ENCODE measurements at regions not wholly inside any gene's neighbourhood (a gene's known extent, or its start where the extent isn't known, plus 50 kb on each side); places are given as distances from the start of the nearest gene placed in this dataset.
"Not testable (repeated sequence)": the region's sequence is repeated elsewhere in the genome, so short reads cannot be mapped to it uniquely, and the experiment has no call there.

- no peak for DNase-seq
Measured at GRCh38 chr7:136403591-136403990, 426.4 kb upstream of the MTPN start.

DNA sequence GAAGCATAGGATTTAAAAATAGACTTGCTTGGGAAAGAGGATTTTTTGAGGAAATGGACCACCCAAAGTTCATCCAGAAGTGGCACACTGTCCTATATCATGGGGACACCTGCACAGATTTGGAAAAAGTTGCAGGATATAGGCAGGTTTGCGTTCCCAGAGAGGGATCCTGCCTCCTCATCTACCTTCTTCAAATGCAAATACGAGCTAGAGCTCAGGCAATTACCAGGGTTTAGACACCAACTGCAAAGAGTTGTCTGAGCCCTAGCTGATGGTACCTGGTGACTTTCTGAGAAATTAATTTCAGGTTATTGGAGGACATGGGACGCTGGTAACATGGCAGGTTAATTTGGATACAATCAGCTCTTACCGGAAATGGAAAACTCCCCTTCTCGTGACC, 423.7 kb upstream of the MTPN start:
- DNase-seq, result no peak

- no peak for DNase-seq
Measured at GRCh38 chr7:136399385-136399784, 422.2 kb upstream of the MTPN start.

DNA sequence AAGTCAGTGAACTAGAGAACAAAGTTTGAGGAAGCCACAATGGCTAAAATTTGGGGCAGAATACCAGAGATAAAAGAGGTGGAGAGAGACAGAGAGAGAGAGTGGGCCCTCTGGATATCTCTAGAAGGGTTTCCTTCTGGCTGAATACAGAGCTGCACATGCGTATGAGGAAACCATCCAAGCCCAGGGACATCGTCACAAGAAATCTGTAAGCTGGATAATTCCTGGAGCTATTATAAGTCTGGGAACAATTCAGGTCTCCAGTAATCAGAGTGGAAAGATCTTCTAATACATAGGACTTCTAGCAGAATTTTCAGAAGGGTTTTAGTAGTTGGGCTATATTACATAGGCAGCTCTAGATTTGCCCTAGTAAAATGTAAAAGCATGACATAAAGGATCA, 415.7 kb upstream of the MTPN start:
- DNase-seq, result no peak

DNA sequence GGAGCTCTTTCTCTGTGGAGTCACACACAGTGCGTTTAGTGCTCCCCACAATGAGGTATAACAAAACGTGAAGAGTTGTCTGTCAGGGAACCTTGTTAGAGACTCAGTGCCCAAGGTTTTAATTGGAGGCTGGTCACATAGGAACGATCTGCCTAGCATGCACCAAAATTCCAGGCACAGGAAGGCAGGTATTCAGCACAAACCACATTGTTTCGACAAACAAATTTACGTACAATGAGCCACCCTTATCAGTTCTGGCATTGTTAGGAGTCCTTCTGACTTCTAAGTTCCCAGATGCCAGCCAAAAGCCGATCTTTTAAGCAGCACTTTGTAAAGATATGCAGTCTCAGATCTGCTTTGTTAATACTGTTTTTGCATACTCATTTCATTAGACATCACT, 414.2 kb upstream of the MTPN start:
- DNase-seq, result no peak

DNA sequence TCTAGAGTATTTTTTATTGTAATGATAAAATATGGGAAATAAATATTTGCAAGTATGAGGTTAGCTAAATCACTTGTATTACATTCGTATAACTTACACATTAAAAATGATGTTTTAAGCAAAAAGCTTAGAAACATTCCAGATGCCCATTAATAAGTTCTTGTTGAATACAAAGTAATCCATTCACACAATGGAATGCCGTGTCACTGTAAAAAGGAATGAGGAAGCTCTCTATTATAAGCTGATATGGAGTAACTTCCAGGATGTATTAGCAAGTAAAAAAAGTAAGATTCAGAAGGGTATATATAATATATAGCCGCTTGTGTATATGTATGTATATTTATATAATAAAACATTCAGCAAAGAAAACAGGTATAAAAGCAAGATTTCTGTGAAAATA, 412.8 kb upstream of the MTPN start:
- no peak for DNase-seq

DNA sequence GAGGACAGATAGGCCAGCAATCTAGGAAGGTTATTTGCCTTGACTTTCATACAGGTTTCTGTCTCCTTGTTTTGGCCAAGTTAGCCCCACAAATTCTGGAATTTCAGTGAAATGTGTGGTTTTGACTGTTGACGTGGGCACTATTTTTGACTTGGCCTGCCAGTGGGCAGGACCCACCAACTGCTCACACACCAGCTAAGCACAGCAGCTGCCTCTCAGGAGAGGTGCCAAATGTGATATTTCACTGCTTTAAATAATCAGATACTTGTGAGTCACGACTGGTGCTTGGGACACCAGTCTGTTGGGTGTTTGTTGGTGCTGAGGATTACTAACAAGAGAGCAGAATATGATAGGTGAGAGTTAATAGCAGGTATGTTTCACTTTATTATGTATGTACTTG, 409.7 kb upstream of the MTPN start:
- DNase-seq, result no peak

GRCh38 chr7:136371409-136371808, 394.2 kb upstream of the MTPN start:
- not testable (repeated sequence) for DNase-seq

- no peak for DNase-seq
Measured at GRCh38 chr7:136370137-136370536, 393.0 kb upstream of the MTPN start.

- DNase-seq, result no peak
Measured at GRCh38 chr7:136369225-136369624, 392.1 kb upstream of the MTPN start.

DNA sequence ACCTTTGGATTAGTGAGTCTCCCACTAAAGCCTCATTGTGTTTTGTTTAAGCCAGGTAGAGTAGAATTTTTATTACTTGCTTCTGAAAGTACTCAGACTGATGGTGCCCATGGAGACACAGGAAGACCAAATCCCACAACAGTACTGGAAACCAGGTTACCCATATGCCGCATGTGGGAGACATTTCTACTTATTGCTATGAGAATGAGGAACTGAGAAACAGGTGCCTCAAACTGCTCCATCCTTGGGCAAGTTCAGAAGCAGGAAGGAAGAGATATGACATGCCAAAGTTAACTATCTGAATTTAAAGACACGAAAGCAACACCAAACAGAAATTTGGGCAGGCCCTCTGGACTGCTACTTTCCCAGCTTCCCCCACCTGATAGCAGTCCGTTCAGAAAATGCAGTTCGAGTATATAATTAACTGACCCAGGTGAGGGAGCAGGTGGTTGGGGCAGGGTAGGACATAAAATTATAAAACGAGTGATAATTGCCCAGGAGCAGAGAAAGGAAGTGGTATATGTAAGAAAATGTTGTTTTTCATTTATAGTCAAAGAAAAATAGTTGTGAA, 382.3 kb upstream of the MTPN start:
- no peak for DNase-seq

GRCh38 chr7:136353287-136353686, 376.1 kb upstream of the MTPN start:
- DNase-seq, result no peak

DNA sequence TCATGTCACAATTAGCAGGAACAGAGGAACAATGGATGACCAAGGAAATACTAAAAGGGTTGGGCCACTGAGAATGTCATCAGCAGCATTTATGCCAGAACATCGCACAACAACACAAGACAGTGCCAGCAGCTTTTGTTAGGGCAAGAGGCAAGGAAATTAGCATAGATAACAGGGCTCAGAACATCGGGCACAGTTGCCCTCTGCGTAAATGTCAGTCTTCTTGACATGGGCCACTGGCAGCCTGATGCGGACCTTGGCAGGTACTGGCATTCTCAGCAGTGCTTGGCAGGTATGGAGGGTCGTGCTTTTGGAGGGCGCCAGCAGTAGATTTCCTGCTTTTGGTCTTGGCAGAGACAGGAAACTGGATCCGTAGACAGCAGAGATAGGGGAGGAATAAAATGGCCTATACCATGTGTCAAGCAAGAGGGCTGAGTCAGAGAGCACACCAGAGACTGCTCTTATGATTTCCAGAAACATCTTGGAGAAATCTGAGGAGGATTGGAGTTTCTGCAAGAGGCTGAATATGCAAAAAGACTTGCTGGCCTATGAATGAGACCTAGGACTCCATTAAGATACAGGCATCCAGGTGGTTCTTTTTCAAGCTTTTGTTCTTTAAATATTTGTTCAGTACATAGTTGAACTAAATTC, 371.5 kb upstream of the MTPN start:
- DNase-seq, result no peak

DNA sequence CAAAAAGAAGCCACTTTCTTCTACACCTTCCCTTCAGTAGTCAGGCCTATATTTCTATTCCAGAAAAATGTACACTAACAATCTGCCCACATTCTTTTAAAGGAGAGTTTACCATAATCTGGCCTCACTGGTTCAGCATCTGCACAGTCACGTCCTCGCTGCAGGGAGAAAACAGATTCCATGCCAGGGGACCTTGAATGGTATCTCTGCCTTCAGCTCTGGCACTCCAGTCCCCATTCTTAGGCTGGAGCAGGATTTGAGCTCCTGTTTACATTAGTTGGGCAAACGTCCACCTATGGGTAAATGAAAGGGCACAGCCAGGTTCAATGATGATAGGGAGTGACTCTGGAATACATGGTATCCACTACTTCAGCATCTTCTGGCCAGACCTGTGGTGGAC, 371.0 kb upstream of the MTPN start:
- DNase-seq, result no peak

DNA sequence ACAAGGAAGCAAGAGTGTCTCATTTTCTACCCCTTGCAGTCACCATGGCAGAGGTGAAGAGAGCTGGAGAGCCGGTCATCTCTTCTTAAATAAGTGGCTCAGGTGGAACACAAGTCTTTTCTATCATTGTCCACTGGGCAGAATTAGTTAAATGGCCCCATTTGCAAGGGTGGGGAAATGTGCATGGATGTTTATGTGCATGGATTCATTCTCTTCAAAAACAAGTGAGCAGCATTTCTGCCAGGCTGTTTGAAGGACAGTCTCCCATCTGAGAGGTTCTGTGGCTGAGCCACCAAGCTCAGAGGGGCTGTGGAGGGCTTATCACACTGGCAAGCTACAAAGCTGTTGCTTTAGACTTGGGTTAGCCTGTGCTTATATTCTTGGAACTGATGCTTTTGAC, 370.3 kb upstream of the MTPN start:
- DNase-seq, result no peak

DNA sequence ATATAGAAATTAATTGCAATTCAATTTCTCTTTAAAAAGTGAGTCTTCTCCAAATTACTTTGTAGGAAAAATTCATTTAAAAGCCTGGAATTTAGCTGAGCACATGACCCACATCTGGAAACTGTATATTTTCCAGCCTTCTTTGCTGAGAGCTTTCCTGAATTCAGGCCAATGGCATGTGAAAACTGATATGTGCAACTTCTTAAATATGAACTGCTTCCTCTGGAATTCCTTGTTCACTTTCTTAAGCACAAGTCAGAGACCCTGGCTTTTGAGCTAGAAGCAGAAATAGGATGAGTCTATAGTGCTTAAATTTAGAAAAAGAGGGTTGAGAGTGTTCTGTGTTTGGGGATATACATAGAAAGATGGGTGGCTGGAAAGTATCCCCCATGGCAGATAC, 365.1 kb upstream of the MTPN start:
- no peak for DNase-seq

- DNase-seq, result no peak
Measured at GRCh38 chr7:136339464-136339863, 362.3 kb upstream of the MTPN start.

DNA sequence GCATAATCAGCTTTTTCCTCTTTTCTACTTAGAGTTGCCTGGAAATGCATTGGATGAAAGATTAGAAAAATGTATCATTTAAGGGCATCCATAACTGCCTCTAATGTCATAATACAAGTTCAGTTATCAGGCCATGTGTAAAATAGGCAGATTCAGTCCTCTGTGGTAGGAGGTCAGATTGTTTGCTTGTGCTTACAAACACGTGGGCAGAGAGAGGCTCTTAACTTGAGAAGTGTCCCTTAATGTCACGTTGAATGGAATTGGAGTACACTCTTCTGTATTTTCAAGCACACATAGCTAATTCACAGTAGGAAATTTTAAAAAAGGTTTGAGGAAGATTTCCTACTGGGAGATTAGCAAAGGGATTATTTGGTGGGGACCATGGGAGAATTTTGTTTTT, 359.8 kb upstream of the MTPN start:
- no peak for DNase-seq

DNA sequence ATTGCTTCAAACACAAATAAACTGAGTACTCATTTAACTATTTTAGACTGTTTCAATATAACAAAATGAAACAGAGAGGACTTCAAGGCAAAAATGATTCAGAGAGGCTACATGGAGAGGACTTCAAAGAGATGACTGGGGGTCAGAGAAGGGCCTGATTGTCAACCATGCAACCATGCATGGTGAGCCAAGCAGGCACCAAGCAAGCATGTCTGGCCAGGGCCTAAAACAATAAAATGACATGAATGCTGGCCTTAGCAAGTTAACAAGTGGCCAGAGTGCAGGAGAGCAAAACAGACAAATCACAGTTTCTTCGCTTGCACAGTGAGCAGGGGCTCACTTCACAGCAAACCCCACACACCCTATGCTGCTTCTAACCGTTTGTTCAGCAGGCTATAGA, 356.5 kb upstream of the MTPN start:
- DNase-seq, result no peak

GRCh38 chr7:136326045-136326609, 349.0 kb upstream of the MTPN start:
- no peak for DNase-seq

DNA sequence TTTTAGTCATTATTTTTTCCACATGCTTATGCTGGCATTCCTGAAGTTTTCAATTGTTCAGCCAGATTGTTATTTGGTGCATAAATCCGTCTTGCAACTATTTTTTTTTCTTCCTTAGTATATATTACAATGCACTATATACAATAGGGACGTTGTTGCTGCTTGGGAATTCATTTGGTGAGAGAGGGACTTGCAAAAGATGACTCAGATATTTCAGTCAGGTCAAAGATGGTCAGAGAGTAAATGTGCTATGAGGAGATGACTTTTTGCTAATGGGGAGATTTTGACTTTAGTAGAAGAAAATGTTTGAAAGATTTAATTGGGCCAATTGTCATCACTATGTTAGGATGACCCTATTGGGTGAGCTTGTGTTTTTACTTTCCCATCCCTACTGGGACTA, 348.4 kb upstream of the MTPN start:
- DNase-seq, result no peak

DNA sequence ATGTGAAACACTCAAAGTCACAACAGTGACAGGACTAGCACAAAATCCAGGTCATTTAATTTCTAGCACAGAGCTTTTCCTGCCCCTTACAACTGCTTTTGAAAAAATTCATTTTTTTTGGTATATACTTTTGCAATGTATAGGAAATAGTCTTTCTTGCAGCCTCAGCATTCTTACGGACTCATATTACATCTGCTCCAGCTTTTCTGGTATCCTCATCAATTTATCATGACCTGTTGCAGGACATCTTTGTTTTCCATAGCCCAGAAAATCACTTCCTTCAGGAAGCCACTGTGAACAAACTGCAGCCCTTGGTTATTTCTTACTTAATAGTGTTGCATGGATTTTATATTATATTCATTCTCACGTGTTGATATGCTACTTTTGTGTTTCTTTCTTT, 347.9 kb upstream of the MTPN start:
- DNase-seq, result no peak

DNA sequence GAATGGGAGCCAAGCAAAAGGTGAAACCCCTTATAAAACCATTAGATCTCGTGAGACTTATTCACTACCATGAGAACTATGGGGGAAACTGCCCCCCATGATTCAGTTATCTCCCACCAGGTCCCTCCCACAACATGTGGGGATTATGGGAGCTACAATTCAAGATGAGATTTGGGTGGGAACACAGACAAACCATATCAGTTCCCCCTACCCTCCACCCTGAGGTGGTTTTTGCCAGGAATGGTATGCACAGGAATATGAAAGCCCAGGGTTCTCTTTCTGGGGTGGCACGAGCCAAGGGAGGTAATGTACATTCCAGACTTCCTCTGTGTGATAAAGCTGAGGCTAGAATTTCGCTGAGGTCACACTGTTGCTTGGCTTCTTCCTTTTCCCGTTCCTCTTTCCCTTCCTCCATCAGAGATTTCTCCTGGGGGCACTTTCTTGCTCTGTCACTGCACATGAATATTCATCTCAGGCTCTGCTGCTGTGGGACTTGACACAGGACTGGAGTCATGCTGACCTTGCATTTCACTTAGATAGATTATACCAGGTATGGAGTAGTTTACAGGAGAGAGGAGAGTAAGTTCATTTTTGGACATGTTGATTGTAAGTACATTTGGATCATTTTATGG, 347.0 kb upstream of the MTPN start:
- no peak for DNase-seq

DNA sequence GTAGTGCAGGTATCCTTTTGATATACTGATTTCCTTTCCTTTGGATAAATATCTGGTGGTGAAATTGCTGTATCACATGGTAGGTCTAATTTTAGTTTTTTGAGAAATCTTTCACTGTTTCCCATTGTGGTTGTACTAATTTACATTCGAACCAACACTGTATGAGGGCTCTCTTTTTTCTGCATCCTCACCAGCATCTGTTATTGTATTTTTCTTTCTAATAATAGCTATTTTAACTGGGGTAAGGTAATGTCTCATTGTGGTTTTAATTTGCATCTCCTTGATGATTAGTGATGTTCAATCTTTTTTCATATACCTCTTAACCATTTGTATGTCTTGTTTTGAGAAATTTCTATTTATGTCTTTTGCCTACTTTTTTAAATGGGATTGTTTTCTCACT, 335.4 kb upstream of the MTPN start:
- no peak for DNase-seq

- DNase-seq, result no peak
Measured at GRCh38 chr7:136309407-136309806, 332.2 kb upstream of the MTPN start.
